ENCODE measurements at regions not wholly inside any gene's neighbourhood (a gene's known extent, or its start where the extent isn't known, plus 50 kb on each side); places are given as distances from the start of the nearest gene placed in this dataset.

GRCh38 chr2:226031647-226032501 is 632.4 kb downstream of the NYAP2 start:
- no peaks in the 10 kb centered on the region for H3K9me3 ChIP-seq (ENCODE audit: low read depth)
- H3K27me3 ChIP-seq = no peaks in the 10 kb centered on the region
- peak; percentile 33 to 51 for DNase-seq (ENCODE audit: low read depth in 1 of 2, low spot score in 1 of 2)
- H3K4me3 ChIP-seq = peak overlapping the region; percentile 52
- peaks cover 11% of the 10 kb centered on the region for H3K4me1 ChIP-seq (ENCODE audit: low read depth)
- no peaks in the 10 kb centered on the region for H3K36me3 ChIP-seq
- H3K27ac ChIP-seq = peak overlapping the region; percentile 86
- TF ChIP-seq CTCF (IDR thresholded peaks at IDR 0.05; ENCODE audit: low read depth, low read length) = no peak

GRCh38 chr2:226030788-226031646 is 631.5 kb downstream of the NYAP2 start:
- no peaks in the 10 kb centered on the region for H3K27me3 ChIP-seq
- H3K36me3 ChIP-seq = no peaks in the 10 kb centered on the region
- no peak for TF ChIP-seq CTCF (IDR thresholded peaks at IDR 0.05; ENCODE audit: low read depth, low read length)
- no peaks in the 10 kb centered on the region for H3K9me3 ChIP-seq (ENCODE audit: low read depth)
- H3K4me3 ChIP-seq = peak overlapping the region; percentile 52
- H3K27ac ChIP-seq = peak overlapping the region; percentile 86
- peak; percentile 84 to 85 for DNase-seq (ENCODE audit: low read depth in 1 of 2, low spot score in 1 of 2)
- peaks cover 11% of the 10 kb centered on the region for H3K4me1 ChIP-seq (ENCODE audit: low read depth)

- no peaks in the 10 kb centered on the region for H3K9me3 ChIP-seq (ENCODE audit: low read depth)
- peak overlapping the region; percentile 52 for H3K4me3 ChIP-seq
- no peak for DNase-seq (ENCODE audit: low read depth in 1 of 2, low spot score in 1 of 2)
- H3K36me3 ChIP-seq = no peaks in the 10 kb centered on the region
- peak overlapping the region; percentile 86 for H3K27ac ChIP-seq
- peaks cover 11% of the 10 kb centered on the region for H3K4me1 ChIP-seq (ENCODE audit: low read depth)
- no peak for TF ChIP-seq CTCF (IDR thresholded peaks at IDR 0.05; ENCODE audit: low read depth, low read length)
- no peaks in the 10 kb centered on the region for H3K27me3 ChIP-seq
These were observed 630.9 kb downstream of the NYAP2 start for GRCh38 chr2:226030369-226030768.

- no peak overlapping the region for H3K4me3 ChIP-seq
- no peak for TF ChIP-seq CTCF (IDR thresholded peaks at IDR 0.05; ENCODE audit: low read depth, low read length)
These were observed 624.4 kb downstream of the NYAP2 start for GRCh38 chr2:226023946-226024345.

GRCh38 chr2:226023383-226023782 is 623.9 kb downstream of the NYAP2 start:
- H3K27me3 ChIP-seq = no peaks in the 10 kb centered on the region
- DNase-seq (ENCODE audit: low read depth in 1 of 2, low spot score in 1 of 2) = no peak
- no peak for TF ChIP-seq CTCF (IDR thresholded peaks at IDR 0.05; ENCODE audit: low read depth, low read length)
- no peak overlapping the region for H3K27ac ChIP-seq
- H3K36me3 ChIP-seq = no peaks in the 10 kb centered on the region
- no peaks in the 10 kb centered on the region for H3K9me3 ChIP-seq (ENCODE audit: low read depth)
- no peak overlapping the region for H3K4me3 ChIP-seq
- H3K4me1 ChIP-seq (ENCODE audit: low read depth) = no peaks in the 10 kb centered on the region

More at GRCh38 chr2:226023946-226024345, 624.4 kb downstream of the NYAP2 start:
- no peak overlapping the region for H3K27ac ChIP-seq
- H3K36me3 ChIP-seq = no peaks in the 10 kb centered on the region
- H3K4me1 ChIP-seq (ENCODE audit: low read depth) = no peaks in the 10 kb centered on the region
- H3K9me3 ChIP-seq (ENCODE audit: low read depth) = no peaks in the 10 kb centered on the region
- H3K27me3 ChIP-seq = no peaks in the 10 kb centered on the region
- no peak for DNase-seq (ENCODE audit: low read depth in 1 of 2, low spot score in 1 of 2)

Measured in cardiac muscle cell (in vitro differentiated cells and primary cell).